ENCODE measurements at regions not wholly inside any gene's neighbourhood (a gene's known extent, or its start where the extent isn't known, plus 50 kb on each side); places are given as distances from the start of the nearest gene placed in this dataset.

DNA sequence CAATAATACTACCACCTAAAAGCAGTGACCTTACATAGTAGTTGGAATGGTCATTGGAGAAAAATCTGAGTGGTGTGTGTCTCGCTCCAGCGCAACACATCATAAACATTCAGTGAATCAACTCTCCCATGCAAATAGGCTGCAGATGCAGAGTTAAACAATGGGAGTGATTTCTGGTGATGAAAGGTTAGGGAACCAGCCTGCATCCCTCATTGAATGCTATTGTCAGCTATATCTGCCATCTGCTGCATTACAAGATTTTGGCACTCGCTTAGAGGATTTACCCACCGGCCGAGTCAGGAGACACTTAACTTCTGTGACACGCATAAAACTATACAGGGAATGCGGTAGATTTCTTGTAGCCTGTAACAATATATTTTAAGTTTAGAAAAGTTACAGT is 900.9 kb downstream of the FLRT2 start:
- no peak for DNase-seq (ENCODE audit: low spot score)
- Mint-ChIP-seq H3K27ac (ENCODE audit: unreplicated experiment) (no peak overlapping the region), H3K4me1 (ENCODE audit: unreplicated experiment) (no peaks in the 10 kb centered on the region), H3K4me3 (ENCODE audit: unreplicated experiment) (no peak overlapping the region), H3K36me3 (ENCODE audit: low read depth, unreplicated experiment) (no peaks in the 10 kb centered on the region), H3K27me3 (ENCODE audit: unreplicated experiment) (no peaks in the 10 kb centered on the region), H3K9me3 (ENCODE audit: unreplicated experiment) (no peaks in the 10 kb centered on the region)
- TF ChIP-seq, protein P1, sequence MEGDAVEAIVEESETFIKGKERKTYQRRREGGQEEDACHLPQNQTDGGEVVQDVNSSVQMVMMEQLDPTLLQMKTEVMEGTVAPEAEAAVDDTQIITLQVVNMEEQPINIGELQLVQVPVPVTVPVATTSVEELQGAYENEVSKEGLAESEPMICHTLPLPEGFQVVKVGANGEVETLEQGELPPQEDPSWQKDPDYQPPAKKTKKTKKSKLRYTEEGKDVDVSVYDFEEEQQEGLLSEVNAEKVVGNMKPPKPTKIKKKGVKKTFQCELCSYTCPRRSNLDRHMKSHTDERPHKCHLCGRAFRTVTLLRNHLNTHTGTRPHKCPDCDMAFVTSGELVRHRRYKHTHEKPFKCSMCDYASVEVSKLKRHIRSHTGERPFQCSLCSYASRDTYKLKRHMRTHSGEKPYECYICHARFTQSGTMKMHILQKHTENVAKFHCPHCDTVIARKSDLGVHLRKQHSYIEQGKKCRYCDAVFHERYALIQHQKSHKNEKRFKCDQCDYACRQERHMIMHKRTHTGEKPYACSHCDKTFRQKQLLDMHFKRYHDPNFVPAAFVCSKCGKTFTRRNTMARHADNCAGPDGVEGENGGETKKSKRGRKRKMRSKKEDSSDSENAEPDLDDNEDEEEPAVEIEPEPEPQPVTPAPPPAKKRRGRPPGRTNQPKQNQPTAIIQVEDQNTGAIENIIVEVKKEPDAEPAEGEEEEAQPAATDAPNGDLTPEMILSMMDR (IDR thresholded peaks at IDR 0.05; ENCODE audit: unreplicated experiment): no peak

DNA sequence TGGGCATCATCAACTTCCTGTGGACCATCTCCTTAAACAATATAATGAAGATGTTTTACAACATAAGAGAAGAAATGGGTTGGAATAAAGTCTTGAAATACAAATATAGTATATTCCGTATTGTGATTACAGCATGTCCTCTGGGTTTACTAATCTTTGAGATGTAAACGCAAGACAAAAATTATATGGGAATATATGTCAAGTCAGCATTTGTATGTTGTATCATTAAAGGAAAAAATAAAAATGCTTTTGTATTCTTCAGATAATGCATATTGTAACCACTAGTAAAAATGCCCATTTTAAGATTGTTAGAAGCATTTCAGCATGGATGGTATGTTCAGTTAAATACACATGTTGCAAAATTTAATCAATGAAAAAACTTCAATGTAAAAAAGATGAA is 893.3 kb downstream of the FLRT2 start:
- no peaks in the 10 kb centered on the region for H3K36me3 Mint-ChIP-seq (ENCODE audit: low read depth, unreplicated experiment)
- H3K4me3 Mint-ChIP-seq (ENCODE audit: unreplicated experiment): no peak overlapping the region
- H3K4me1 Mint-ChIP-seq (ENCODE audit: unreplicated experiment): no peaks in the 10 kb centered on the region
- no peak for DNase-seq (ENCODE audit: low spot score)
- TF ChIP-seq, protein P1 (IDR thresholded peaks at IDR 0.05; ENCODE audit: unreplicated experiment): no peak
- H3K27ac Mint-ChIP-seq (ENCODE audit: unreplicated experiment): no peak overlapping the region
- H3K9me3 Mint-ChIP-seq (ENCODE audit: unreplicated experiment): no peaks in the 10 kb centered on the region
- H3K27me3 Mint-ChIP-seq (ENCODE audit: unreplicated experiment): no peaks in the 10 kb centered on the region

DNA sequence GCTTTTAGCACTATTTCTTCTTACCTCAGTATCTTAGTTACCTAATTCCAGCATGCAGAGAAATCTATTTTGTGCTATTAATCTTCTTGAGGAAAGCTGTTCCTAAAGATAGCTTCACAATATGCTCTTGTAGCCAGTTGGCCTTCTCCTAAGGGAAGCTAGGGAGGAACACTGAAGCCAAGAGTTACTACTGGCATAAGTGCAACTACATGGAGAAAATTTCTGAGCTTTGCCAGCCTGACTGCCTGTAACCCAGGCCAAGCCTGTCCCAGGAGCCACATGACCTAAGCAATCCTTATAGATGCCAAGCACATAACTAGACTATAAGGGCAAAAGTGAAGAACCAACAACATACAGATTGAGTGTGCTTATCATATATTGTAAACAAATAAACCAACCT is 890.2 kb downstream of the FLRT2 start:
- H3K27ac Mint-ChIP-seq (ENCODE audit: unreplicated experiment): no peak overlapping the region
- no peaks in the 10 kb centered on the region for H3K27me3 Mint-ChIP-seq (ENCODE audit: unreplicated experiment)
- TF ChIP-seq, protein P1 (IDR thresholded peaks at IDR 0.05; ENCODE audit: unreplicated experiment): no peak
- H3K4me1 Mint-ChIP-seq (ENCODE audit: unreplicated experiment): no peaks in the 10 kb centered on the region
- H3K4me3 Mint-ChIP-seq (ENCODE audit: unreplicated experiment): no peak overlapping the region
- H3K36me3 Mint-ChIP-seq (ENCODE audit: low read depth, unreplicated experiment): no peaks in the 10 kb centered on the region
- no peaks in the 10 kb centered on the region for H3K9me3 Mint-ChIP-seq (ENCODE audit: unreplicated experiment)
- no peak for DNase-seq (ENCODE audit: low spot score)

DNA sequence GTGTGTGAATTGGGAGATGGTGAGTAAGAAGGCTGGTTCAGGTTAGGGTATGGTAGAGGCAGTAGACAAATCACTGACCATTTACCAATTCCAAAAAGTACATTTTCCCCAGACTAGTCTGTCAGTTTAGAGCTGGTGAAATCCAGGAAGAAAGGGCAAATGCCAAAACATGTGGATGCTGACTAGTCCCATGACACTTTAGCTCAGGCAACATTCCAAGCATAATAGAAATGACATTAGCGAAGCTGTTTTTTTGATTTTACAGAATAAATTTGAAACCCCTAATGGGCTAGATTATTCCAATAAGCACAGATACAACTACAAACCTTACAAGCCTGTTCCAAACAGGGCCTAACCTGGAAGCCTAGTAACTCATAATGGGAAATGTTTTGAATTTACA is 884.2 kb downstream of the FLRT2 start:
- TF ChIP-seq, protein P1 (IDR thresholded peaks at IDR 0.05; ENCODE audit: unreplicated experiment): no peak
- H3K4me3 Mint-ChIP-seq (ENCODE audit: unreplicated experiment): no peak overlapping the region
- no peak overlapping the region for H3K27ac Mint-ChIP-seq (ENCODE audit: unreplicated experiment)
- H3K27me3 Mint-ChIP-seq (ENCODE audit: unreplicated experiment): no peaks in the 10 kb centered on the region
- DNase-seq (ENCODE audit: low spot score): no peak
- no peaks in the 10 kb centered on the region for H3K9me3 Mint-ChIP-seq (ENCODE audit: unreplicated experiment)
- no peaks in the 10 kb centered on the region for H3K36me3 Mint-ChIP-seq (ENCODE audit: low read depth, unreplicated experiment)
- no peaks in the 10 kb centered on the region for H3K4me1 Mint-ChIP-seq (ENCODE audit: unreplicated experiment)

DNA sequence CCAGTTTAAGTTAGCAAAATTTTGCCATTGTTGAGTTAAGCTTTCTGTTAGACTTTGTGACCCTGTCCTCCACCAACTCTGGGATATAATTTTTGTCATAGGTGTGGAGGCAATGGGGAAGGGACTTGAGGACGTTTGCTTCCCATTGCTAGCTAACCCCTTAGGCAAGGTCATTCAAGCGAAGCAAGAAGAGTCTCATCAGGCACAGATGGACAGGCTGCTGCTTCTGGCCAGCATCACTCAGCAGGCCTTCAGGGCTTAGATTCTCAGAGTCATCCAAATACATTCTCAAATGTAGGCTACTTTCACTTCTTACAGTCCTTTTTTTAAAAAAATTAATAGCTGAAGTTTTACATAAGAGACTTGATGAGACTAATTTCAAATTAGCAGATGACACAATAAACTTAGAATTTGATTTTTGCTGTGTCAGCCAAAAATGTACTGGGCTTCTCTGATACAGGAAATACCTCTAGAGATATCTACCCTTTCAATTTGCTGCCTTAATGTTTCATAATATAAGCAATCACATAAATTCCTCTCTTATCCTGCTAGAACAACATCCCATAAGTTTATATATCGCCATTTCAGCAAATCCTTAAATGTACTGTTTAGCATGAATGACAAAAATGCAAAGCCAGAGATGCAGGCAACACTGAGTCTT is 875.2 kb downstream of the FLRT2 start:
- H3K27ac Mint-ChIP-seq (ENCODE audit: unreplicated experiment): no peak overlapping the region
- no peaks in the 10 kb centered on the region for H3K9me3 Mint-ChIP-seq (ENCODE audit: unreplicated experiment)
- no peak overlapping the region for H3K4me3 Mint-ChIP-seq (ENCODE audit: unreplicated experiment)
- TF ChIP-seq, protein P1 (IDR thresholded peaks at IDR 0.05; ENCODE audit: unreplicated experiment): no peak
- H3K27me3 Mint-ChIP-seq (ENCODE audit: unreplicated experiment): no peaks in the 10 kb centered on the region
- no peaks in the 10 kb centered on the region for H3K4me1 Mint-ChIP-seq (ENCODE audit: unreplicated experiment)
- no peak for DNase-seq (ENCODE audit: low spot score)
- no peaks in the 10 kb centered on the region for H3K36me3 Mint-ChIP-seq (ENCODE audit: low read depth, unreplicated experiment)
